ENCODE measurements at regions not wholly inside any gene's neighbourhood (a gene's known extent, or its start where the extent isn't known, plus 50 kb on each side); places are given as distances from the start of the nearest gene placed in this dataset.

- TF ChIP-seq CTCF (IDR thresholded peaks at IDR 0.05; ENCODE audit: poor library complexity): no peak
- no peak for TF ChIP-seq EZH2 (IDR thresholded peaks at IDR 0.05; ENCODE audit: borderline replicate concordance)
These were observed 708.4 kb upstream of the SLITRK1 start for GRCh38 chr13:84590663-84591062.
